Astrocyte of the cerebellum (primary cell): ENCODE measurements at regions not wholly inside any gene's neighbourhood (a gene's known extent, or its start where the extent isn't known, plus 50 kb on each side); places are given as distances from the start of the nearest gene placed in this dataset.

Source experiments
- DNase-seq: peaks from one replicate; pipeline ENCODE4 v3.0.0-alpha.2; 2011; ENCODE audit warnings: low read depth
- H3K4me3 ChIP-seq: 2 replicates; pipeline ENCODE4 v1.5.1; 2011; ENCODE audit warnings: mild to moderate bottlenecking, low read depth, low read length, moderate library complexity
- in situ Hi-C: cut with HindIII; loops from 2 replicates; pipeline ENCODE4 v1.10.0; 2017; ENCODE audit warnings: low sequenced_read_pairs
- TF ChIP-seq, protein P1 (sequence below): IDR thresholded peaks from 2 replicates; pipeline ENCODE4 v1.5.1; 2012; ENCODE audit warnings: low read length, low read depth, moderate library complexity, mild to moderate bottlenecking; ENCODE audit errors: missing control alignments

- DNase-seq = peak; percentile 66
- no peak overlapping the region for H3K4me3 ChIP-seq
- TF ChIP-seq, protein P1, sequence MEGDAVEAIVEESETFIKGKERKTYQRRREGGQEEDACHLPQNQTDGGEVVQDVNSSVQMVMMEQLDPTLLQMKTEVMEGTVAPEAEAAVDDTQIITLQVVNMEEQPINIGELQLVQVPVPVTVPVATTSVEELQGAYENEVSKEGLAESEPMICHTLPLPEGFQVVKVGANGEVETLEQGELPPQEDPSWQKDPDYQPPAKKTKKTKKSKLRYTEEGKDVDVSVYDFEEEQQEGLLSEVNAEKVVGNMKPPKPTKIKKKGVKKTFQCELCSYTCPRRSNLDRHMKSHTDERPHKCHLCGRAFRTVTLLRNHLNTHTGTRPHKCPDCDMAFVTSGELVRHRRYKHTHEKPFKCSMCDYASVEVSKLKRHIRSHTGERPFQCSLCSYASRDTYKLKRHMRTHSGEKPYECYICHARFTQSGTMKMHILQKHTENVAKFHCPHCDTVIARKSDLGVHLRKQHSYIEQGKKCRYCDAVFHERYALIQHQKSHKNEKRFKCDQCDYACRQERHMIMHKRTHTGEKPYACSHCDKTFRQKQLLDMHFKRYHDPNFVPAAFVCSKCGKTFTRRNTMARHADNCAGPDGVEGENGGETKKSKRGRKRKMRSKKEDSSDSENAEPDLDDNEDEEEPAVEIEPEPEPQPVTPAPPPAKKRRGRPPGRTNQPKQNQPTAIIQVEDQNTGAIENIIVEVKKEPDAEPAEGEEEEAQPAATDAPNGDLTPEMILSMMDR = no peak
- in situ Hi-C loops = no loop called here
Measured at GRCh38 chr14:94904636-94905035, 134.7 kb upstream of the GSC start.

DNA sequence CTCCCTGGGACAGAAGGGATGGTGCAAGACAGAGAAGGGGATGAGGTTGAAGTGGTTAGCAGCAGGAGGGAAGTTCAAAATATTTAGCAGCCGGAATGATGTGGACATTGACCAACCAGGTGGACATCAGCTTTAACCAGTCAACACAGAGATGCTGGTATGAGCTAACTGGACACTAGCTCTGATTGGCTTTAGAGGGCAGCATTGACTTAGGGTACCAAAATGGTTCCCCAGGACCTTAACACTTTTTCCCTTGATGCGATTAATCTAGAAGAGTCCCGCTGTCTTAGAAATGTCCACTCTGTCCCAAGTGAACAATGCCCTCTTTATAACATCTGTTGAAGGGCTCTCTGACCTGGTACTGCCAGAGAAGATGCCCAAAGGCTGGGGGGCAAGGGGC lies 134.0 kb upstream of the GSC start:
- in situ Hi-C loops = no loop called here
- TF ChIP-seq, protein P1 = no peak
- no peak overlapping the region for H3K4me3 ChIP-seq
- no peak for DNase-seq

DNA sequence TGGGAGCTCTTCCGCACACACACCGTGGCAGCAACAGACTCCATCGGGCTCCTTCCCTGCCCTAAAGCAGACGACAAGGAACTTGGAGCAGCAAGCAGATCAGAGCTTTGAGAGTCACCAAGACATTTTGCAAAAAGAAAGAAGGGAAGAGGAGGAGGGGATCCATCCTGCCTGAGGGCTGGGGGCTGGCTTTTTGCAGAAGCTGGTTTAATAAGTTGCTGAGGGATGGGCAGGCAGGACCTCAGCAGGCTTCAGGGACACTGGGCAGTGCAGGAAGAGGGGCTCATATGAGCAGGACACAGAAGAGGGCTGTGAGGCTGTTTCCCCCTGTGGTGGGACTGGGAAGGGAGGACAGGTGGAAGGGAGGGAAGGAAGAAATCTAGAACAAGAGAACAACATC lies 133.4 kb upstream of the GSC start:
- no peak overlapping the region for H3K4me3 ChIP-seq
- TF ChIP-seq, protein P1 = no peak
- in situ Hi-C loops = no loop called here
- no peak for DNase-seq

DNA sequence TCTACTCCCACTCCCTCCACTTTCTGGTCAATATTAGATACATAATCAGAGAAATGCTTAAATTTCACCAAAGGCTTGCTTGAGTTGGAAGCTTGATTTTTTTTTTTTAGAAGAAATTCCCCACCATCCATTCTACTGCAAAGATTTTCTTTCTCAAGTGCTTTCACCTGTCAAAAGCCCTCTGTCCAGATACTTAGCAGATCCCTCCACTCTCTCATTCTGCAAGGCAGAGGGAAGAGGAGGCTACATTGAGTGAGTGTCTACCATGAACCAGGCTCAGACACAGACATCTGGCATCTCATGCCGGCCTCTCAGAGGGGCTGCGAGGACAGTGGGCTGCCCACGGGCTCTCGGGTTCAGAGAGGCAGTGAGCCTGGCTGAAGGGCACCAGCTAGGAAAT lies 127.6 kb upstream of the GSC start:
- H3K4me3 ChIP-seq = no peak overlapping the region
- no peak for DNase-seq
- TF ChIP-seq, protein P1 = no peak
- in situ Hi-C loops = loop anchor here (5.0 kb wide), 1 partner anchor 60 kb away; no protein-coding TSS in a partner anchor

DNA sequence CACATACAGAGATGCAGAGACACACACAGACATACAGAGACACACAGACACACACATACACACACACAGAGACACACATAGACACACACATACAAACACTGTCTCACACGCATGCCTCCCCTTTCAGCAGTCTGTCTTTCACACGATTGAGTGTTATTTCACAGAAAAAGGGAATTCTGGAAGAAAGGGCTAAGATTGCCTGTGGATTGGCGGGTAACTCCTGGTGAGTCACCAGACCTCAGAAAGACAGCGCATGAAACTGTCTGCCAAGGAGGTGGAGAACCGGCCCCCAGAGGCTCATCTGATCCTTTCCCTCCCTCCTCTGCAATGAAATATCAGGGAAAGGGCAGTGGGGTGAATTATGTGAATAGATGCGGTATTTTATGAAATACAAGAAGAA lies 127.2 kb upstream of the GSC start:
- TF ChIP-seq, protein P1 = no peak
- in situ Hi-C loops = loop anchor here (5.0 kb wide), 1 partner anchor 60 kb away; no protein-coding TSS in a partner anchor
- H3K4me3 ChIP-seq = no peak overlapping the region
- peak; percentile 4 for DNase-seq

DNA sequence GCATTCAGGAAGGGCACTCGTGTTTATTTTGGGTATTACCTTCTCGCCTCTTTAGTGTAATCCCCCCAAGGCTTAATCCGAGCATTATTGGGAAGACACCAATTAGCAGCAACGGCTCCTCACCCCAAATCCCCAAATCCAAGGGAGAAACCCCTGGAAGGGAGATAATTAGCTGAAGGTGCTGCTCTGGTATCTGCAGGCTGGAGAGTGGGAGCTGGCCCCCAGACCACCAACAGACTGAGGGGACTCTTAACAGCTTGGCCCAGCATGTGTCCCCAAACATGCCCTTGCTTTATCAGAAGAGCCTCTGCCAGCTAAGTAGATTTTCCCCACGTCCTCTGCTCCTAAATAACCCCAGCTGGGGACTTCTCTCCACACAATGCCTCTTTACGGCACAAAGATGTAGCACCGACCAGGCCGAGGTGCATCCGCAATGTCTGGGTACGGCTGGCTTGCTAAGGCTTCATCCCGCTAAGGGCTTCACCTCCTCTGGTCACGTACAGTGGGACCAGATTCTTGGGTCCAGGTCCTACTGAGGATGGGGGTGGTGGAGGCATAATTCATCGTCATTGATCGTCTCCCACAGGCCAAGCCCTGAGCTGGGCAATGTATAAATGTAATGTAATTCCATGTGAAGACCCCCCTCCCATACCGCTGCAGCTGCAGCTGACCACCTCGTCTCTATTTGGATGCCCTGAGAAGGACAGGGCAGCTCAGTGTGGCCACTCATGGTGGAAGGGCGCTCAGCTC lies 123.7 kb upstream of the GSC start:
- in situ Hi-C loops = no loop called here
- H3K4me3 ChIP-seq = no peak overlapping the region
- TF ChIP-seq, protein P1 = no peak
- DNase-seq = no peak
